IMR-90 (cell line): ENCODE measurements at regions not wholly inside any gene's neighbourhood (a gene's known extent, or its start where the extent isn't known, plus 50 kb on each side); places are given as distances from the start of the nearest gene placed in this dataset.

Experiments used
- ATAC-seq: fragments of 200-7000 bp; cut with Tn5 transposase; 2 replicates; pipeline ENCODE4 v1.9.1; 2020; ENCODE audit warnings: low read depth, mild to moderate bottlenecking, moderate library complexity
- BruUV-seq: library from RNA; stranded (reverse); fragments of 400-500 nt; replicated peaks from 2 replicates; lab custom pipeline; 2021; lab: Mats Ljungman, UMichigan
- CTCF ChIA-PET: fragments of 300-600 bp; formaldehyde crosslinking; extraction: SDS; loops from one replicate; lab custom pipeline; 2021; ENCODE audit warnings: antibody characterized with exemption; lab: Yijun Ruan, JAX
- POLR2A ChIA-PET: fragments of 300-600 bp; sonication (Branson Sonifier 250); formaldehyde crosslinking; loops from one replicate; lab custom pipeline; 2022; ENCODE audit warnings: antibody characterized with exemption; ENCODE audit not compliant: unreplicated experiment; lab: Charles Lee
- DNase-seq: peaks from one replicate; pipeline ENCODE4 v3.0.0; 2013
- H2AFZ ChIP-seq: replicated peaks from 2 replicates; pipeline ENCODE3; 2013; ENCODE audit warnings: low read length, mild to moderate bottlenecking; ENCODE audit not compliant: poor library complexity
- H2AK5ac ChIP-seq: 2 replicates; pipeline ENCODE4 v1.6.1; 2013; ENCODE audit warnings: low read depth, low read length, inconsistent platforms
- H2AK9ac ChIP-seq: replicated peaks from 2 replicates; pipeline ENCODE3; 2013; ENCODE audit warnings: mild to moderate bottlenecking, low read depth, low read length, moderate library complexity; ENCODE audit not compliant: poor library complexity
- H2BK120ac ChIP-seq: 2 replicates; pipeline ENCODE4 v1.6.1; 2013; ENCODE audit warnings: low read depth, low read length, inconsistent platforms
- H2BK15ac ChIP-seq: 3 replicates; pipeline ENCODE4 v1.6.1; 2013; ENCODE audit warnings: low read depth, low read length, inconsistent platforms
- H2BK20ac ChIP-seq: 2 replicates; pipeline ENCODE4 v1.6.1; 2013; ENCODE audit warnings: low read depth, mild to moderate bottlenecking, inconsistent platforms, low read length, moderate library complexity
- H2BK5ac ChIP-seq: 2 replicates; pipeline ENCODE4 v1.6.1; 2013; ENCODE audit warnings: mild to moderate bottlenecking, low read depth, low read length, inconsistent platforms; ENCODE audit not compliant: poor library complexity, severe bottlenecking
- H3K14ac ChIP-seq: replicated peaks from 2 replicates; pipeline ENCODE4 v1.6.1; 2013; ENCODE audit warnings: low read depth, low read length, inconsistent platforms
- H3K18ac ChIP-seq: 2 replicates; pipeline ENCODE4 v1.6.1; 2013; ENCODE audit warnings: low read depth, low read length, control low read depth
- H3K23ac ChIP-seq: 2 replicates; pipeline ENCODE4 v1.6.1; 2013; ENCODE audit warnings: low read depth, low read length, inconsistent platforms
- H3K27ac ChIP-seq: 2 replicates; pipeline ENCODE4 v1.5.1; 2013; ENCODE audit warnings: mild to moderate bottlenecking, control low read depth, low read length; ENCODE audit not compliant: insufficient read depth
- H3K27me3 ChIP-seq: 2 replicates; pipeline ENCODE4 v1.6.1; 2013; ENCODE audit warnings: low read length; ENCODE audit not compliant: control insufficient read depth, insufficient read depth
- H3K36me3 ChIP-seq: 2 replicates; pipeline ENCODE4 v1.6.1; 2013; ENCODE audit warnings: low read length, mixed read lengths; ENCODE audit not compliant: control insufficient read depth, insufficient read depth
- H3K4ac ChIP-seq: 2 replicates; pipeline ENCODE4 v1.6.1; 2013; ENCODE audit warnings: low read depth, low read length, inconsistent platforms
- H3K4me1 ChIP-seq: 2 replicates; pipeline ENCODE4 v1.6.1; 2013; ENCODE audit warnings: low read length, mixed read lengths; ENCODE audit not compliant: control insufficient read depth, insufficient read depth
- H3K4me2 ChIP-seq: 2 replicates; pipeline ENCODE4 v1.6.1; 2013; ENCODE audit warnings: low read depth, mild to moderate bottlenecking, control low read depth, low read length, moderate library complexity
- H3K4me3 ChIP-seq: 2 replicates; pipeline ENCODE4 v1.5.1; 2013; ENCODE audit warnings: low read depth, mild to moderate bottlenecking, control low read depth, low read length, moderate library complexity; ENCODE audit not compliant: insufficient read depth
- H3K56ac ChIP-seq: 2 replicates; pipeline ENCODE4 v1.6.1; 2013; ENCODE audit warnings: low read length, inconsistent platforms; ENCODE audit not compliant: insufficient read depth; ENCODE audit errors: extremely low read depth
- H3K79me1 ChIP-seq, 2 experiments: 2 replicates each; pipeline ENCODE4 v1.6.1; 2013; ENCODE audit warnings: low read length in 2 of 2, inconsistent platforms in 1 of 2, low read depth in 1 of 2
- H3K9ac ChIP-seq: 2 replicates; pipeline ENCODE4 v1.6.1; 2013; ENCODE audit warnings: low read depth, low read length, control low read depth
- H3K9me1 ChIP-seq: 2 replicates; pipeline ENCODE4 v1.6.1; 2013; ENCODE audit warnings: low read length, inconsistent platforms; ENCODE audit not compliant: insufficient read depth
- H3K9me3 ChIP-seq: 2 replicates; pipeline ENCODE4 v1.6.1; 2013; ENCODE audit warnings: low read length; ENCODE audit not compliant: control insufficient read depth, insufficient read depth
- H4K20me1 ChIP-seq: 2 replicates; pipeline ENCODE4 v1.6.1; 2013; ENCODE audit warnings: low read length, inconsistent platforms; ENCODE audit not compliant: insufficient read depth
- H4K5ac ChIP-seq: 2 replicates; pipeline ENCODE4 v1.6.1; 2013; ENCODE audit warnings: mild to moderate bottlenecking, low read depth, low read length, control low read depth
- H4K8ac ChIP-seq, 2 experiments: 2 replicates each; pipeline ENCODE4 v1.6.1; 2013; ENCODE audit warnings: low read depth in 2 of 2, low read length in 2 of 2, control low read depth in 1 of 2, inconsistent platforms in 1 of 2
- H4K91ac ChIP-seq: 2 replicates; pipeline ENCODE4 v1.6.1; 2013; ENCODE audit warnings: low read depth, low read length, inconsistent platforms; ENCODE audit not compliant: insufficient read depth
- BHLHE40 ChIP-seq: fragments of 150-350 bp; IDR thresholded peaks from 2 replicates; pipeline ENCODE4 v1.6.1; 2016; ENCODE audit warnings: mild to moderate bottlenecking, low read depth, low read length
- CEBPB ChIP-seq: IDR thresholded peaks from 2 replicates; pipeline ENCODE4 v1.6.1; 2012; ENCODE audit warnings: low read depth, low read length, improper control_type of control experiment
- ELK1 ChIP-seq: fragments of 150-350 bp; IDR thresholded peaks from 2 replicates; pipeline ENCODE4 v1.6.1; 2016; ENCODE audit warnings: low read depth, mild to moderate bottlenecking, low read length, moderate library complexity, borderline replicate concordance
- FOS ChIP-seq: fragments of 150-350 bp; IDR thresholded peaks from 2 replicates; pipeline ENCODE4 v1.6.1; 2016; ENCODE audit warnings: low read depth, low read length
- MAFK ChIP-seq: IDR thresholded peaks from 2 replicates; pipeline ENCODE4 v1.6.1; 2012; ENCODE audit warnings: low read depth, low read length, improper control_type of control experiment
- POLR2A ChIP-seq: IDR thresholded peaks from 2 replicates; pipeline ENCODE4 v1.6.1; 2012; ENCODE audit warnings: mild to moderate bottlenecking, low read depth, low read length
- RAD21 ChIP-seq: IDR thresholded peaks from 2 replicates; pipeline ENCODE4 v1.6.1; 2012; ENCODE audit warnings: low read length, improper control_type of control experiment
- RFX5 ChIP-seq: IDR thresholded peaks from 2 replicates; pipeline ENCODE4 v1.8.0; 2012; ENCODE audit warnings: low read depth, mild to moderate bottlenecking, low read length, moderate library complexity
- WGBS, 2 experiments: methylation state at CpG; one replicate each; pipeline versions ENCODE4 v1.1.5 to v1.1.7; 2013; ENCODE audit warnings: missing lambda C conversion rate in 2 of 2; ENCODE audit not compliant: insufficient read length in 1 of 2; ENCODE audit errors: extremely low coverage in 2 of 2; 5-methylcytosine and 5-hydroxymethylcytosine counted together
- dilution Hi-C: fragments of 300-500 bp; cut with HindIII; formaldehyde crosslinking; loops from one replicate; pipeline ENCODE4 v1.14.3; 2018; ENCODE audit warnings: low sequenced_read_pairs; ENCODE audit not compliant: unreplicated experiment
- in situ Hi-C: fragments of 300-500 bp; cut with MboI; formaldehyde crosslinking; loops from 3 replicates; pipeline ENCODE4 v1.14.3; 2019; ENCODE audit warnings: low sequenced_read_pairs, inconsistent platforms, mixed read lengths
- intact Hi-C: fragments of 100-400 bp; cut with micrococcal nuclease; formaldehyde crosslinking; loops from 2 replicates; pipeline ENCODE4 v1.10.0; 2022
- TF ChIP-seq, protein P1 (sequence below): fragments of 150-350 bp; IDR thresholded peaks from 2 replicates; pipeline ENCODE4 v1.6.1; 2017; ENCODE audit warnings: mild to moderate bottlenecking, antibody characterized with exemption, low read length, low read depth
- TF ChIP-seq, protein P2 (sequence below): conservative IDR thresholded peaks from 2 replicates; pipeline ENCODE4 v1.5.1; 2012; ENCODE audit warnings: mild to moderate bottlenecking, low read depth, low read length, improper control_type of control experiment

GRCh38 chrX:117325706-117326105 lies 790.9 kb downstream of the KLHL13 start:
- Histone ChIP-seq H2AK5ac (no peak overlapping the region), H4K20me1 (no peaks in the 10 kb centered on the region), H4K91ac (no peak overlapping the region), H3K4ac (no peak overlapping the region), H3K27ac (no peak overlapping the region), H3K14ac (no peak overlapping the region), H3K9me1 (no peaks in the 10 kb centered on the region), H2AFZ (no peak overlapping the region), H3K18ac (no peak overlapping the region), H2AK9ac (no peak overlapping the region), H3K27me3 (no peaks in the 10 kb centered on the region), H3K56ac (no peak overlapping the region), H3K79me1 (no peaks in the 10 kb centered on the region), H2BK15ac (no peak overlapping the region), H3K4me2 (no peak overlapping the region), H3K4me1 (no peaks in the 10 kb centered on the region), H2BK20ac (no peak overlapping the region), H2BK120ac (no peak overlapping the region), H4K8ac (no peak overlapping the region), H3K4me3 (no peak overlapping the region), H3K9me3 (no peaks in the 10 kb centered on the region), H2BK5ac (no peak overlapping the region), H3K9ac (no peak overlapping the region), H3K36me3 (no peaks in the 10 kb centered on the region), H3K23ac (no peak overlapping the region), H4K5ac (no peak overlapping the region)
- no peak for DNase-seq
- dilution Hi-C loops, result no loop called here
- 7% methylated on average over 2 of the region's 3 CpGs; no CpG with 5 or more reads in 1 of the 2 experiments for WGBS, 2 experiments
- no peak for TF ChIP-seq MAFK
- TF ChIP-seq CEBPB, result no peak
- TF ChIP-seq, protein P1, sequence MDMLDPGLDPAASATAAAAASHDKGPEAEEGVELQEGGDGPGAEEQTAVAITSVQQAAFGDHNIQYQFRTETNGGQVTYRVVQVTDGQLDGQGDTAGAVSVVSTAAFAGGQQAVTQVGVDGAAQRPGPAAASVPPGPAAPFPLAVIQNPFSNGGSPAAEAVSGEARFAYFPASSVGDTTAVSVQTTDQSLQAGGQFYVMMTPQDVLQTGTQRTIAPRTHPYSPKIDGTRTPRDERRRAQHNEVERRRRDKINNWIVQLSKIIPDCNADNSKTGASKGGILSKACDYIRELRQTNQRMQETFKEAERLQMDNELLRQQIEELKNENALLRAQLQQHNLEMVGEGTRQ, result no peak
- TF ChIP-seq FOS, result no peak
- no peak for TF ChIP-seq RFX5
- TF ChIP-seq BHLHE40, result no peak
- TF ChIP-seq, protein P2, sequence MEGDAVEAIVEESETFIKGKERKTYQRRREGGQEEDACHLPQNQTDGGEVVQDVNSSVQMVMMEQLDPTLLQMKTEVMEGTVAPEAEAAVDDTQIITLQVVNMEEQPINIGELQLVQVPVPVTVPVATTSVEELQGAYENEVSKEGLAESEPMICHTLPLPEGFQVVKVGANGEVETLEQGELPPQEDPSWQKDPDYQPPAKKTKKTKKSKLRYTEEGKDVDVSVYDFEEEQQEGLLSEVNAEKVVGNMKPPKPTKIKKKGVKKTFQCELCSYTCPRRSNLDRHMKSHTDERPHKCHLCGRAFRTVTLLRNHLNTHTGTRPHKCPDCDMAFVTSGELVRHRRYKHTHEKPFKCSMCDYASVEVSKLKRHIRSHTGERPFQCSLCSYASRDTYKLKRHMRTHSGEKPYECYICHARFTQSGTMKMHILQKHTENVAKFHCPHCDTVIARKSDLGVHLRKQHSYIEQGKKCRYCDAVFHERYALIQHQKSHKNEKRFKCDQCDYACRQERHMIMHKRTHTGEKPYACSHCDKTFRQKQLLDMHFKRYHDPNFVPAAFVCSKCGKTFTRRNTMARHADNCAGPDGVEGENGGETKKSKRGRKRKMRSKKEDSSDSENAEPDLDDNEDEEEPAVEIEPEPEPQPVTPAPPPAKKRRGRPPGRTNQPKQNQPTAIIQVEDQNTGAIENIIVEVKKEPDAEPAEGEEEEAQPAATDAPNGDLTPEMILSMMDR, result no peak
- TF ChIP-seq POLR2A, result no peak
- TF ChIP-seq RAD21, result no peak
- no peak for TF ChIP-seq ELK1
- CTCF ChIA-PET, result no interaction called here
- in situ Hi-C loops, result no loop called here
- POLR2A ChIA-PET, result no interaction called here
- intact Hi-C loops, result no loop called here
- no peak for ATAC-seq
- no TSS peak for BruUV-seq
